GM21447 (cell line): ENCODE measurements at regions not wholly inside any gene's neighbourhood (a gene's known extent, or its start where the extent isn't known, plus 50 kb on each side); places are given as distances from the start of the nearest gene placed in this dataset.
"Not testable (repeated sequence)": the region's sequence is repeated elsewhere in the genome, so short reads cannot be mapped to it uniquely, and the experiment has no call there.

ENCODE experiments used
- ATAC-seq: cut with Tn5 transposase; IDR thresholded peaks from one replicate; pipeline ENCODE4 v1.9.1; 2021; ENCODE audit not compliant: unreplicated experiment

DNA sequence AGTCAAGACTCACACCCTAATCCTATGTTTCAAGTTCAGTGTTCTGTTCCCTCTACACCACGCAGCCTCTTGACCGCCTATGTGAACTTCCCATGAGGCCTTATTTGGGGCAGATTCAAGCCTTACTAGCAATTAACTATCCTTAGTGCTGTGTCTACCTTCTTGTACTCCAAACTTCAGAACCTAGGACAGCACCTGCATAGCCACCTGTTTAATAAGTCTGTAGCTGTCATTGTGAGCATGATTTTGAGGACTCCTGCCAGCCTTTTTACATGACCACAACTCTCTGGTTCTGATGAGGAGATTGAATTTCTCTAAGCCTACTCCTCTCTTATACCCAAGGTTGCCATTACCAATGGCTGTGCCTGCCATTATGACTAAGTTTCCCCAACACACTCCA is 50.8 kb upstream of the PCSK1 start:
- ATAC-seq, result no peak

DNA sequence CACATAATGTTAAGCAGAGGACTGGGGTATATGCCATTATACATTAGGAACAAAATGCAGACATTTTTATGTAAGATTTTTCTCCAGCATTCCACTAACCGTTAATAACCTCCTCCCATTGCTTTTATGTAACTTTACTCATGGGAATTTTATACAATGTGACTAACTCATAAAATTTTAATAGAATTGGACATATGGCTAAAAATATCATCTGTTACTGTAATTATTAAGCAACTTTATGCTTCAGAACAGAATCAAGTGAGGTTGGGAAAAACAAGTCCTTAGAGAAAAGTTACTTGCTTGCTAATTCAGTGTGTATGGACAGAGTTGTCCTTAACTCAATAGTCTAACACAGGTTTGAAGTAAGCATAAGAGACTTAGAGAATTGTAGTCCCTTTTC is 54.8 kb upstream of the PCSK1 start:
- ATAC-seq, result no peak

DNA sequence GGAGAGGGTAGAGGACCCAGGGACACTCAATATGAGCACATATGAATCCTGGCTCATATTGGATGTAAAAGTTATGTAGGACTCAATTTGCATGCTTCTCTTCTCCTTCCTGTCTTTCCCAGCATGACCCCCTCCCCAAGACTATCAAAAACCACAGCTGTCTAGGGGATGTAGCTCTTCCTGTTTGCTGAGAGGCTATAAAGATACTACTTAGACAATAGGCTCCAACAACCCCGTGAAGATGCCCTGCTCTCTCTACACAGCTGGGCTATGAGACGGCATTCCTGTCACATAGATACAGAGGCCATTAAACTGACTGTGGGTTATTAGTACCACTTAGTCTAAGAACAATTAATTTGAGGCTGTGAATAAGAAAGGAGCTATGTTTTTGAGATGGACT is 56.5 kb upstream of the PCSK1 start:
- ATAC-seq, result no peak

DNA sequence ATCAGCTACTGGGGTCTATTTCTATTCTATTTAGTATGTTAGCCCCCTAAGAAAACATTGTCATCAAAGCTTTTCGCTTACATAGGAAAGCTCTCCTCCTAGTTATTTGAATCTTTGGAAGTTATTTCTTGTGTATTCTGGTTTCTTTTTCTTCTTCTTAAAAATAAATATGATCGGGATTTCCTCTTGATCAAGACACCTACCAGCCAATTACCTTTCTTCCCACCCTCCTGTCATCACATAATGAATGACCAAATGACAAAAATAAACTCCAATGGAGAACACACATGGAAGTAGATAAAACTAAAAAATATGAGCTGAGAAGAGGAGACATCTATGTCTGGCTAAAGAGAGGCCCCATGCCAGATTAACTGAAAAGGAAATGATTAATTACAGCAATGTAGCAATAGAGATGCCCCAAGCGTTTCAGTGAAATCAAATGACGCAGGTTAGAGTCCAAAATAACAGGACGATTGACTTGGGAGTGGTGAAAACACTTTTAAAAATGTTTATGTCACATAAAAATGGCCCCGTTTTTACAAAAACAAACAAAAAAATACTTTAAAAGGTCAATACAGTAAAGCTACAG is 59.5 kb upstream of the PCSK1 start:
- no peak for ATAC-seq

DNA sequence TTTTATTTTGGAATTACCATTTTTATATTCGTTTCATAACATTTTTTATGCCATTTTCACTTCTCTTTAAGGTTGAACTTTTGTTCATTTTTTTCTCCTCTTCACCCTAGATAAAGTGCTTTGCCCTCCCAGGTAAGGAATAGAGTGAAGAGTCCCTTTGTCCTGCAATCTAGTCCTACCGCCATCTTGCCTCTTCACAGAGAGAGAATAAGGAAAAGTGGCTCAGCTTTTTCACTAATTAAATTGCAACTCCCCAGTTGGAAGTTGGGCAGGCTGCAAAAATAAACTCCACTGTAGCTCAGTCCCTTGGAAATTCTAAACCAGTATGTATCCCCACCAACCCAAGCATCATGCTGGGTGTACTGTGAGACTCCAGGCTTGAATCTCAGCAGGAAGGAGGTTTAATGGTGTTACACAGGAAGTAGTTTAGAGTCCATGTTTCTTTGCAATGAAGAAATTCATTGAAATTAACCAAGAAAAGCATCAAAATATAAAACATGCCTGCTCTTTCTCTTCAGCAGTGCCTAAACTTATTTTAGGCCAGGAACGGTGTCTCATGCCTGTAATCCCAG is 60.3 kb upstream of the PCSK1 start:
- ATAC-seq, result no peak

DNA sequence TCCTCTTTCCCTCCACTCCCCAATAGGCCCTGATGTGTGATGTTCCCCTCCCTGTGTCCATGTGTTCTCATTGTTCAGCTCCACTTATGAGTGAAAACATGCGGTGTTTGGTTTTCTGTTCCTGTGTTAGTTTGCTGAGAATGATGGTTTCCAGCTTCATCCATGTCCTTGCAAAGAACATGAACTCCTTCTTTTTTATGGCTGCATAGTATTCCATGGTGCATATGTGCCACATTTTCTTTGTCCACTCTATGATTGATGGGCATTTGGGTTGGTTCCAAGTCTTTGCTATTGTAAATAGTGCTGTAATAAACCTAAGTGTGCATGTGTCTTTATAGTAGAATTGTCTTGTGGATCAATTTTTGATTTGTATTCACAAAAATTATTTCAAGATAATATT is 62.4 kb upstream of the PCSK1 start:
- not testable (repeated sequence) for ATAC-seq

DNA sequence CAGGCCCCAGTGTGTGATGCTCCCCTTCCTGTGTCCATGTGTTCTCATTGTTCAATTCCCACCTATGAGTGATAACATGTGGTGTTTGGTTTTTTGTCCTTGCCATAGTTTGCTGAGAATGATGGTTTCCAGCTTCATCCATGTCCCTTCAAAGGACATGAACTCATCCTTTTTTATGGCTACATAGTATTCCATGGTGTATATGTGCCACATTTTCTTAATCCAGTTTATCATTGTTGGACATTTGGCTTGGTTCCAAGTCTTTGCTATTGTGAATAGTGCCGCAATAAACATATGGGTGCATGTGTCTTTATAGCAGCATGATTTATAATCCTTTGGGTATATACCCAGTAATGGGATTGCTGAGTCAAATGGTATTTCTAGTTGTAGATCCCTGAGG is 64.0 kb upstream of the PCSK1 start:
- not testable (repeated sequence) for ATAC-seq

DNA sequence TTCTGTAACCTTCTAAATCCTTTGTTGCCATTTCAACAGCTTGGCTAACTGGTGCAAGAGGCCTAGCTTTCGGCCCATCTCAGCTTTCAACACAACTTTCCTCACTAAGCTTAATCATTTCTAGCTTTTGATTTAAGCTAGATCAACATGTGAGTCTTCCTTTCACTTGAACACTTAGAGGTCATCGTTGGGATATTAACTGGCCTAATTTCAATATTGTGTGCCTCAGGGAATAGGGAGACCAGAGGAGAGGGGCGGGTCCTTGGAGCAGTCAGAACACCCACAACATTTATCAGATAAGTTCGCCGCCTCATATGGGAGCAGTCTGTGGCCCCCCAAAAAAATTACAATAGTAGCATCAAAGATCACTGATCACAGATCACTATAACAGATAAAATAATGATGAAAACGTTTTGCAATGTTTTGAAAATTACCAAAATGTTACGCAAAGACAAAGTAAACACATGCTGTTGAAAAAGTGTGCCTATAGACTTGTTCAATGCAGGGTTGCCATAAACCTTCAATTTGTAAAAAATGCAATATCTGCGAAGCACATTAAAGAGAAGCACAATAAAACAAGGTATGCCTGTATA is 66.8 kb upstream of the PCSK1 start:
- ATAC-seq, result no peak

DNA sequence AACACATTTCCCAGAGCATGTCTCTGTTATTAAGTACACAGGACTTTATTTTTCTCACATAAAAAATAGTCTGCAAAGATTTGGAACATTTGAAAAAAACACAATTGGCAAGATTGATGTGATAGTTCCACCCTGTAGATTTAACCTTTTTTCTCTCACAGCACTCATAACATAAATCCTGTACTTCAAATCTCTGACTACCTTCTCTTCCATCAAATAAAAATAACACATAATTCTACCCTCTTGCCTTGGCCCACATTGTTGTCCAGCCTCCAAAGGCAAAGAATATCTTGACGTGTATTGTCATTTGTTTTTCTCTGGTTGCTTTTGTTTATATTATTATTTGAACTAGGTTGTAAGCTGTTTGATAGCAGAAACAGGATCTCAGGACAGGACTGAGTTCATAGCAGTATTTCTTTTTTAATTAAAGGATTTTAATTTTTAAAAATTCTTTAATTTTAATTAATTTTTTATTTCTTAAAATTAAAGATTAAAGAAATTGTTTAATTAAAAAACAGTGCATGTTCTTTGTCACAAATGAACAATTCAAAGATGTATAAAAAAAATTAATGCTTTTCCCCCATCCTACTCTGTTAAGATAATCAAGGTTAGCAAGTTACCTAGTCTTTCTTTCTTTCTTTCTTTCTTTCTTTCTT is 69.1 kb upstream of the PCSK1 start:
- ATAC-seq, result no peak

DNA sequence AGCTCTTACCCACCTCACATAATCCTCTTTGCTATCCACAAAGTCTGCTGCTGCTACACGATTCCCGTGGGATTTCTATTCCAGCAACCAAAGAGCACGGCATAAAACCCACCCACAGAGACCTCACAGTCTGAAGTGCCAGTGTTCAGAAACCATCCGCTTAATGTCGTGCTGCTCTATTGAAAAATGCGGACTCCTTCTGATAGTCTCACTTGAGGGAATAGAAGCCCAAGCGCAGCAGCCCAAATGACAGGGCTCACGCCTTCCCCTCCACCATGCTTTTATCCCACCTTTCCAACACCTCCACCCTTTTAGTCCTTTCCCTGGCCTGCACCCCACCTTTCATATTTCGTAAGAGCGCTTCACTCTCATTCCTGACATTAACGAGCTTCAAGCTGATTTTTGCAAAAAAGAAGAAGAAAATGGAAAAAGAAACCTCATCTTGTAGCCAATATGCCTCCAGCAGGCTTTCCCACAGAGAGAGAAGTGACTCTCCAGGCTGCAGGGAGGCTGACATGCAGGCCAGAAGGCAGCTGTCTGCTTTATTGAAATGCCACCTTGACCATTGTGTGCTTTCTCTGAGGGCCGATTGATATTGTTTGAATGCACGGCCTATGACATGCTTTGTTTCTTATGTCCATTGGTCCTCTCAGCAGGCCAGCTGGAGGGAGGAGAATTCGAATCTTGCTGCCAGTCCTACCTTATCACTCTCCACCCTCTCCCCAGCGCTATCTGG is 70.6 kb upstream of the PCSK1 start:
- ATAC-seq, result no peak

DNA sequence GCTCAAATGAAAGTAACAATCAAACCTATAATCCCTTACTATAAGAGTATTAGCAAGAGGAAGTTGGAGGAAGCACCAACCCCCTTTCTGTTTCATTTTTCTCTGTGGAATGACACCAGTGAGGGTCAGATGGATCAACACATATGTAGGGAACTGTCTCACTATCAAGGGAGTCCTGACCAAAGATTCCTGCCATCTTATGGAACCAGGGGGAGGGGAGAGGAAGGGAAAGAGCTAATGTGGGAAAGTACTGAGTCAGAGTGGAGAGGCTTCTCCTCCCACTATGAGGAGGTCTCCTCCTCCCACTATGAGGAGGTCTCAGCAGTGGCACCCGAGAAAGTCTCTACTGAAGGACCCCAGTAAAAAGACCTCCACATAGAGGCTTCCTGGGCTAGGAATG is 73.3 kb upstream of the PCSK1 start:
- no peak for ATAC-seq

DNA sequence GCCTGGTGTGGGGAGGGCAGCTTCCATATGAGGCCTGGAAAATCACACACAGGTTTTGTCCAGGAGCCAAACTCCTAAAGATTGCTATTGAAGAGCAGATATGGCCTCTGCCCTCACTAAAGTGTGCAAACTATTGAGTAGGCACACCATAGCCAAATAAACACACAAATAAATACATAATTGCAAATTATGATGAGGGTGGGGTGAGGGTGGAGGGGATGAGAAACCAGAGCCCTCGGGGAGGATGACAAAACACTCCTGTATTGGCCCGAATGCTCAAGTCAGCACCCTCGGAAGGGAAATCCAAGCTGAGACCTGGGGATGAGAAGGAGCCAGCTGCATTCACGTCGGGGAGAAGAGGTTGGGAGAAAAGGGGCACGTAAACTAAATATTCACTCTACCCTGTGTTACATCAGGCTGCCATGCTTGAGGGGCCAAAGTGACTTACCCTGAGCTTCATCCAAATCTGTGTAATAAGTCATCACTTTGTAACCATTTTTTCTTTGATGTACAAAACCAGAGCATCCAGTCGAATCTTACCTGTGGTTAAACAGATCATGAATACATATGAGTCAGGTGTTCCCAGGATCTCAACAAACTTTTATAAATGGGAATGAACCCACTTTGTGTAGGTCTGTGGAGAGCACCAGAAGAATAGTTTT is 73.9 kb upstream of the PCSK1 start:
- no peak for ATAC-seq

DNA sequence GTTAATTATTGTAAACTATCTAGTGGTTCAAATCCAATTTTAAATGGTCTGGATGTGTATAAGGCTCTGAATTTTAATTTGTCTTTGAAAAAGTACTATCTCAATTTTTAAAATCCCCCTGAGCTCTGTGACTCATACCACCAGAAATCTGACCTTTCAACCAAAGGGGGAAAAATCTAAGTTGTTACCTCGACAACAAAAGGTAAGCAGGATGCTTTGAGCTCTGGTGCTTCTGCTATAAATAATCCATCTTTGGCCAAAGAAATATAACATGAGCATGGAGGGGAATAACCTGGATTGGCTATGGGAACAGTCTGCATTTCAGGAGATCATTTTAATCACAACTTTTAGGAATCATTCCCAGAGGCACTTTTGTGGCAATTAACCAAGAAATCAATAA is 76.3 kb upstream of the PCSK1 start:
- ATAC-seq, result no peak

DNA sequence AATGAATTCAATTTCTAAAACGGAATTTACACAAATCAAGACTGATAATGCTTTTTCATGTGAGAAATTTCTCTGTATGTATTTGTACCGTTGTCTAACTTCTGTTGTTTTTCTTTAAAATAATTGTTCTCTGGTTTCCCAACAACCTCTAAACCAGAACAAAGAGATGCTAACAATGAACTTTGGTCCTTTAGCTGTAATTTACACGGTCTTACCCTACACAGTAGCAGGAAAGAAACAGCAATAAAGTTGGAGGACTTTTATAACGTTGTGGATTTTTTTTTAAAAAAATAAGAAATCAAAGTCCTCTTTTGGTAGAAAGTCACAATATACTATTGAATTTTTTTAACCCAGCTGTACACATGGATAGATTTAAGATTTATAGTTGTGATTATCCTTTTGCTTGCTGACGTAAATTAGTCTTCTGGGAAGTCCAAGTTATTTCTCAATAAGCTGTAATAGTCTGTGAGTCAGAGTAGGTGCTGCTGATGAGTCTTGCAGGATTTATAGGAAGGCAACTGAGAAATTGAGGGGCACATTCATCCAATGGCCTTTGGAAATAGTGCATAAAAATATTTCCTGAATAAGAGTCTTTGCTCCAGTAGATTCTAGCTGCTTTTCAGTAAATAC is 76.8 kb upstream of the PCSK1 start:
- ATAC-seq, result no peak

DNA sequence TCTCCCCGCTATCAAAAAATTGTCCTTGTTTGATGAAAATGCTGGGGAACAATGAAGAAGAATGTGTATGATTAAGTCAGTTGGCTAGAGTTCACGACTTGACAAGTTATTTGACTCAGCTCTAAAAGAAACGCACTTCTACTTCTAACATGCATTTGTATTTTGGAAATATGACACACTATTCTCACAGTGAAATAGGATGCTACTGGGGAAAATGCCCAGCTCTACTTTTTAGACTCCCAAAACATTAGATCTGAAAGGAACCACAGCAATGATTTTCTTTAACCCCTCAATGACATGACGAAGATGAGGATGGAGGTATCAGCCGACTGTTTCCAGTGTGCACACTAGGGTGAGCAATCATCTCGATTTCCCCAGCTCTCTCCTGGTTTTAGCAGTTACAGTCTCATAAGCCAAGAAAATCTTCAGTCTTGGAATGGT is 83.6 kb upstream of the PCSK1 start:
- ATAC-seq, result no peak

DNA sequence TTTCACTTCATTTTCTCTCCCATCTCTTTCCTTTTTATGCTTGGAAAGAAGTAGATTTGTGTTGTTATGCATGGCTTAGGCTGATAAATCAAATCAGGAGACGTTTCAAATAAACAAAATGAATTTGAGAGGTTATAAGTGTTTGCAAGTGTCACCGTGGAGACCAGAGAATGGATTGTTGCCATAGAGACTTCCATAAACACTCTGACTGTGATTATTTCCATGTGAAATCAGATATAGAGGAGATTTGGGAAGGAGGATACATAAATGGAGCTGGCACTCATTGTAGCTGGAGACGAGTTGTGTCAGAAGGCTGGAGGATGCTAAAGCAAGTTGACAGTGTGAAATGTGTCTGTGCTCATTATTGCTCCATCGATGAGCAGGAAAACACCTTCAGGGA is 84.2 kb upstream of the PCSK1 start:
- ATAC-seq, result no peak

DNA sequence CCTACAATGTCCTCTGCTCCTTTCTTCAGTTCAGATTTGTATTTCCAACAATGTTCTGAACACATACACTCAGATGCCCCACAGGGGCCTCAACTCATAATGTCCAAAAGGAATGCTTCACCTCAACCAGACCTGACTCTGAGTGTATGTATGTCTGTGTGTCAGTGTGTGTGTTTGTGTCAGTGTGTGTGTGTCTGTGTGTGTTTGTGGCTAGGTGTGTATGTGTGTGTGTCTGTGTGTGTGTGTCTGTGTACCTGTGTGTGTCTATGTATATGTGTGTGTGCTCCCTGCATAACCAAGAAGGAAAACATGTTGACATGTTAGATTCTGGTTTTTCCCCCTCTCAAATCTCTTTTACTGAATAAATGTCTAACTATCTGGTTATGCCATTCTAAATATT is 87.3 kb upstream of the PCSK1 start:
- ATAC-seq, result no peak

DNA sequence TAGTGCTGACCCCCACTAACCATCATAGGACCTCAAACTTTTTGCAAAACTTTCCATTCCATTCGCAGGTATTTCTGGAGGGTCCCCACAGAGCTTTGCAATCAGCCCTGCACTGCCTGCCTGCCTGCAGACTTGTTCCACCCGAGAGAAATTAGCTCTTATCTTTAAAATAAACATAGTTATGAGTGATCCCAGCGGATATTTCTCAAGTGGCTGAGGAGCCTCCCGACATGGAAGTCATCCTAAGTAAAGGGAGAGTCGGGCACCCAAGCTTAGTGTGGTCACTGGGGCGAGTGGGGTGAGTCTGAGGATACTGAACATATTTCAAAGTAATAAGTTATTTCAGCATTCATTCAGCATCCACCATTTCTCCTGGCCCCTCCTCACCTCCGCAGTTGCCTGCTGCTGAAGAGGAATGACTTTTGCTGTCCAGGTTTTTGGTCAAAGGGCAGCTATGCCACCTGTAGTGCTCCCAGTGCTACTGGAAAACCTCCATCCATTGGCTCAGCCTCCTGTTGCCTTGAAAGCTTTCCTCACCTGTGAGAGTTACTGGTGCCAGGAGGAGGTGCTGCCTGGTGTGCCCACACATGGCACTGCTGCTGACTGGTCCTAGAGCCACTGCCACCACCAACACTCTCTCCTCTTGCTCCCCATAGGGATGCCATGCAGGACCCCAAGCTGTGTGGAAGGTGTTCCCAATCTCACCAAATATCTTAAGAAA is 89.7 kb upstream of the PCSK1 start:
- ATAC-seq, result no peak

DNA sequence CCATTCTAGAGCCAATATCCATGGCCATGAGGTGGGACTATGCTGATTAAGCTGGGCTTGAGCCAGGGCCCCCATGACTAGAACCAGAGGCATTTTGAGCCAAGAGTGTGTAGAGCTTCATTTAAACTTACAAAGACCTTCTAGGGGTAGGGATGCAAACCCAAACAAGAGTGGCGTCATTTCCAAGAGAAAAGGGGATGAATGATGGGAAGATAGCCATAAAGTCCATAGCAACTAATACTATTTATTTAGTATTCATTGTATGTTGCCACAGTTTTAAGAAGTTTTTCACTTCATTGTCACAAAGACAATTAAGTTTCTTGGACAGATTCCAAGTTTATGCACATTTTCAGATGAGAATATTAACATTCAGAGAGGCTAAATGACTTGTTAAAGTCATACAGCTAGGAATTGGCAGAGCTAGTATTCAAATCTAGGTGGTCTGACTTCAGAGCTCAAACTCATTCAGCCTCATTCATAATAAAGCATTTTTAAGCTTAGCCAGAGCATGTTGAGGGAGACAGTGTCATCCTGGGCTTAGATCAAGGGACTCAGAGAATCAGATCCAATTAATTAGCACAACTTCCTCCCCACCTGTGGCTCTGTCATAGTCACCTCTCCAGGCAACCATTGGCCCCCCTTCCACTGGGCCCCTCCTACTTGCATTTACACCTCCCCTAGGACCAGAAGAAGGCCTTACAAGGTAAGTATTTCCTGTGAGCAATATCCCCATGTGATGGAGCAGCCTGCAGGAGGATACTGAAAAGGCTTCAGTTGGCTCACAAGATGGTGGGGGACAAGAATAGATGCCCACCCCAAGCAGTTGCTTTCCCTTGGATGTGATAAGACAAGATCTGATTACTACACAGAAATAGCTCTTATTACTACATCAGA is 95.0 kb upstream of the PCSK1 start:
- no peak for ATAC-seq
